Stomach smooth muscle (tissue), 2 donors: ENCODE measurements at regions not wholly inside any gene's neighbourhood (a gene's known extent, or its start where the extent isn't known, plus 50 kb on each side); places are given as distances from the start of the nearest gene placed in this dataset.

Experiments used
- H3K27ac ChIP-seq: one replicate; pipeline ENCODE4 v1.7.0; 2013; ENCODE audit warnings: mild to moderate bottlenecking, low read length, inconsistent platforms
- H3K27me3 ChIP-seq, 2 donors: one replicate each; pipeline ENCODE4 v1.7.0; 2013; ENCODE audit warnings: low read length in 2 of 2; ENCODE audit not compliant: insufficient read depth in 2 of 2, control insufficient read depth in 1 of 2
- H3K36me3 ChIP-seq, 2 donors: one replicate each; pipeline ENCODE4 v1.7.0; 2013; ENCODE audit warnings: low read length in 2 of 2; ENCODE audit not compliant: control insufficient read depth in 2 of 2, insufficient read depth in 2 of 2
- H3K4me1 ChIP-seq: one replicate; pipeline ENCODE4 v1.7.0; 2013; ENCODE audit warnings: low read length; ENCODE audit not compliant: control insufficient read depth, insufficient read depth
- H3K4me3 ChIP-seq, 2 donors: one replicate each; pipeline ENCODE4 v1.7.0; 2013; ENCODE audit warnings: low read length in 2 of 2
- H3K9ac ChIP-seq, 2 donors: one replicate each; pipeline ENCODE4 v1.7.0; 2013; ENCODE audit warnings: low read length in 2 of 2, mild to moderate bottlenecking in 1 of 2
- H3K9me3 ChIP-seq, 2 donors: one replicate each; pipeline ENCODE4 v1.7.0; 2013; ENCODE audit warnings: low read length in 2 of 2; ENCODE audit not compliant: control insufficient read depth in 2 of 2
- donor health status: healthy.
- donor health status: Pancreatic carcinoma.

DNA sequence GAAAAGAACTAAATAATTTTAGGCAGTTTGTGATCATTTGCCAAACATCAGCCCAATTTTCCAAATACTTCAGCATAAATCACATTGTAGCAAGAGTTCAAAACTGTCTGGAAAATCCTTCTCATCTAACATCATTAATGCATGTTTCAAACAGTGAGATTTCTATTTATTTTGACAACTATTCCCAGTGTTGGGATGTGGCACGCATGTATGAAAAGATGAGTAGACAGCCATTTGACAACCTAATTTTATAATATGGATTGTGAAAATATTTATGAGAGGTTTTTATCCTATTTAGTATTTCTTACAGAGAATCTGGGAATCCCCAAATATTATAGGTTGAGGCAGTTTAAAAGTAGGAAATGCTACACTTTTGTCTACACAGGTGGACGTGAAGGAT, 357.6 kb upstream of the ARID1B start:
- no peak overlapping the region for H3K9ac ChIP-seq
- no peaks in the 10 kb centered on the region for H3K27me3 ChIP-seq
- H3K4me1 ChIP-seq: no peaks in the 10 kb centered on the region
- H3K4me3 ChIP-seq: no peak overlapping the region
- no peaks in the 10 kb centered on the region for H3K36me3 ChIP-seq
- H3K9me3 ChIP-seq: peaks cover 0 to 8% of the 10 kb centered on the region in 2 donors
- no peak overlapping the region for H3K27ac ChIP-seq

DNA sequence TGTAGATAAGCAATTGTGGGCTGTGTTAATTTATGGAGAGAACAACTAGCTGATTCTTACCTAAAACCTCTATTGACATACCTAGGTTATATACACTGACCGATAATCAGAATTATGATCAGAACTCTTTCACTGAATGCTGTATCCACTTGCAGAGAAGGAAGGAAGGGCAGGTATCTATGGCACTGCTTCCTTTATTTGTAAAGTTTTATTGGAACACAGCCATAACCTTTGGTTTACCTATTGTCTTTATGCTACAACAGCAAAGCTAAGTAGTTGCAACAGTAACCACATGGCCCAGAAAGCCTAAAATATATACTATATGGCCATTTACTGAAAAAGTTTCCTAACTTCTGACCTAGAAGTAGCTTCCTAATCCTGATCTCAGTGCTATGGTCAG, 358.9 kb upstream of the ARID1B start:
- Histone ChIP-seq H3K9me3 (peaks cover 0 to 8% of the 10 kb centered on the region in 2 donors), H3K27me3 (no peaks in the 10 kb centered on the region), H3K4me1 (no peaks in the 10 kb centered on the region), H3K4me3 (no peak overlapping the region), H3K27ac (no peak overlapping the region), H3K9ac (no peak overlapping the region), H3K36me3 (no peaks in the 10 kb centered on the region)

DNA sequence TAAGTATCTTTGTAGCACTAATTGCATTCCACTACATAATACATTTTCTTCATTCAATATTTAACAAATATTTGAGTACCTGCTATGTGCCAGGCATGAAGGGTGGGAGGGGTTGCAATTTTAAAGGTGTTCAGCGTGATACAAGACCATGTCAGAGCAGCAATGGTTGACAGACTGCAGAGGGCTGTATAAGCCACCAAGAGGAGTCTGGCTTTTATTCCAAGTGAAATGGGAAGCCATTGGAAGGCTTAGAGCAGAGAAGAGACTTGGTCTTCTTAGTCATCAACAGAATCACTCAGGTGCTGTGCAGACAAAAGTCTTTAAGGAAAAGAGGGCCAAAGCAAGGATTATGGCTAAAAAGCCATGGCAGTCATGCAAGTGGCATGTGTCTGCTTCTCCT, 360.8 kb upstream of the ARID1B start:
- Histone ChIP-seq H3K36me3 (no peaks in the 10 kb centered on the region), H3K4me3 (no peak overlapping the region), H3K27me3 (no peaks in the 10 kb centered on the region), H3K9ac (no peak overlapping the region), H3K4me1 (no peaks in the 10 kb centered on the region), H3K27ac (no peak overlapping the region), H3K9me3 (peaks cover 2 to 3% of the 10 kb centered on the region in 2 donors)

DNA sequence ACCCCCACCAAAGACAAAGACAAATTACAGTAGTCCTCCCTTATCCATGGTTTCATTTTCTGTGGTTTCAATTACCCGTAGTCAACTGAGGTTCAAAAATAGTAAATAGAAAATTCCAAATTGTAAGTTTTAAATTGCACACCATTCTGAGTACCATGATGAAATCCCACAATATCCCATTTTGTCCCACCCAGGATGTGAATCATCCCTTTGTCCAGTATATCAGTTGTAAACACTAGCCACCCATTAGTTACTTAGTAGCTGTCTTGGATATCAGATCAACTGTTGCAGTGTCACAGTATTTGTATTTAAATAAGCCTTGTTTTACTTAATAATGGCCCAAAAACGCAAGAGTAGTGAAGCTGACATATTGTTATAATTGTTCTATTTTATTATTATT, 364.0 kb upstream of the ARID1B start:
- Histone ChIP-seq H3K4me1 (no peaks in the 10 kb centered on the region), H3K27me3 (no peaks in the 10 kb centered on the region), H3K9me3 (peaks cover 2 to 3% of the 10 kb centered on the region in 2 donors), H3K4me3 (no peak overlapping the region), H3K9ac (no peak overlapping the region), H3K36me3 (no peaks in the 10 kb centered on the region), H3K27ac (no peak overlapping the region)

DNA sequence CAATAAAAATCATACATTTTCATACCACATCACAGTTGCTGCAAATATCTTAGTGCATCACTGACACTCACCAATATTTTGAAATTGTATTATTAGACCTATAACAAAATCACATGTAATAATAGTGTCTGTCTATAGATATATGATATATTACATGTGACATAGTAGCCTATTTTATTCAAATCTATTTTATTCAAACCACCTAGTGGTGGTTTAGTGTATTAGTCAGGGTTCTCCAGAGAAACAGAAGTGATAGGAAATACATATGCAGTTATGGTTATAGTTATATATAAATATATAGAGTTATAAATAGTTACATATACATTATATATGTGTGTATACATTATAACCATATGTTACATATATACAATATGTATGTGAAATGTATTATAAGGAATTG, 366.5 kb upstream of the ARID1B start:
- Histone ChIP-seq H3K4me3 (no peak overlapping the region), H3K27ac (no peak overlapping the region), H3K9ac (no peak overlapping the region), H3K9me3 (peaks cover 2 to 3% of the 10 kb centered on the region in 2 donors), H3K4me1 (no peaks in the 10 kb centered on the region), H3K36me3 (no peaks in the 10 kb centered on the region), H3K27me3 (no peaks in the 10 kb centered on the region)

DNA sequence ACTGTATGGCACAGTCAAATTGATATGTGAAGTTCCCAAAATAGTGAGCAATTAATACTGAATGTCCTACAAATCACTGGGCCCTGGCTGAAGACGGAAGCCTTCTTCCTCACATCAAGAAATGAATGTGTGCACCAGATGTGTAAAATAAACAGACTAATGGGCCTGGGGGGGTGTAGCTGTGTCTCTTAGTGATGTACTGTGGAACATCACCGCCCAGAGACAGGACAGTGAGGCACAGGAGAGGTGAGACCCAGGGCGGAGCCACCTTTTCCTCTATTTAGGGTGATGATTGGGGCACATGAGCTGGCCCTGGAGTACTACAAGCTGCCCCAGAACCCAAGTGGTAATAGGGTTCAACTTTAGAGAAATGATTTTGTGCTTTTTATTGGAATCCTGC, 368.5 kb upstream of the ARID1B start:
- Histone ChIP-seq H3K27ac (no peak overlapping the region), H3K36me3 (no peaks in the 10 kb centered on the region), H3K4me1 (no peaks in the 10 kb centered on the region), H3K9me3 (peaks cover 2 to 3% of the 10 kb centered on the region in 2 donors), H3K27me3 (no peaks in the 10 kb centered on the region), H3K9ac (no peak overlapping the region), H3K4me3 (no peak overlapping the region)

DNA sequence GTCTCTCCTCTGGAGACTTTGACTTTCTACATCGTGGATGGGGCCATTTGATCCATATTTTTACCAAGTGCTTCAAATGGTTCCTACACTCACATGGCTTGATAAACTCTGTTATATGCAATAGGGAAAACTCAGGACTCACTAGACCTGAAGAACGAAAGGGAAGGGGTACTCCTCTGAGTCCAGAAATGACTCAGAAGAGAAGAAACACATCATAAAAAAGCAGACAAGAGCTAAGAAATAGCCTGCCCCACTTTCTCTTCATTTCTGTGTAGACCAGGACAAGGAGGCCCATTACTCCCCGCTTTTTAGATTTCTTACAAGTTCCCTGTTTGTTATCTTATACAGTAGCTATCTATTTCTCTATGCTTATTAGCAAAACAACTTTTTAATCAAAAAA, 369.8 kb upstream of the ARID1B start:
- Histone ChIP-seq H3K36me3 (no peaks in the 10 kb centered on the region), H3K27ac (no peak overlapping the region), H3K27me3 (no peaks in the 10 kb centered on the region), H3K4me3 (no peak overlapping the region), H3K9me3 (peaks cover 2 to 3% of the 10 kb centered on the region in 2 donors), H3K4me1 (no peaks in the 10 kb centered on the region), H3K9ac (no peak overlapping the region)

DNA sequence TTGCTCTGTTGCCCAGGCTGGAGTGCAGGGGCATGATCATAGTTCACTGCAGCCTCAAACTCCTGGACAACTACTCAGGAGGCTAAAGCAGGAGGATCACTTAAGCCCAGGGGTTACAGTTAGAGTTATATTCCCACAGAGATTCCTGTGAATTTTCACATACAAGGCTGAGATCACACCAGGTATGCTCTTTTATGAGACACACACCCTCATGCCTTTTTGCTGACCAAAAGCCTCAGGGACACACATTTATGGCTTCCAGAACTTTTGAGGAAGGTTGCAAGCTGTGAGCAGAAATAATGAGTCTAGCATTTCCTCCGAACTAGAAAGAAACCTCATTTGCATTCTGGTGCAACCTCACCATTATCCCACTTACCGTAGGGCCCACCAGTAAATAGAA, 370.5 kb upstream of the ARID1B start:
- Histone ChIP-seq H3K4me3 (no peak overlapping the region), H3K27ac (no peak overlapping the region), H3K27me3 (no peaks in the 10 kb centered on the region), H3K9me3 (peaks cover under 1 to 3% of the 10 kb centered on the region in 2 donors), H3K9ac (no peak overlapping the region), H3K36me3 (no peaks in the 10 kb centered on the region), H3K4me1 (no peaks in the 10 kb centered on the region)

DNA sequence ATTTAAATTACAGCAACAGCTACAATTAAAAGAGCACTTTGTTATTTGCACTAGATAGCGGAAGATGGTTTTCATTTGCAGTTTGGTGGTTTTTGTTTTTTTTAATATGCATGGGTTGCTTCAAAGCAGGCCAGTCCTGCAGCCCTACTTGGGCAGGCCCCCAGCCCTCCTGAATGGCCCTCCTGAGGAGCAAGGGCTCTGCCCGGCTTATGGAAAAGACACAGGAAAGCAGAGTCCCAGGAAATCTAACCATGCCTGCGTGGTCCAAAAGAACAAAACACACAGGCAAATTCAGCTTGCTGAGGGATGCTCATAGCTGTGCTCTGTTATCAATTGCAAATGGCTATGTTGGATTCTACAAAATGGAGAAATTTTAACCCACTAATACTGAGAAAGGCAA, 371.1 kb upstream of the ARID1B start:
- Histone ChIP-seq H3K27ac (no peak overlapping the region), H3K9me3 (no peaks in the 10 kb centered on the region), H3K27me3 (no peaks in the 10 kb centered on the region), H3K4me3 (no peak overlapping the region), H3K9ac (no peak overlapping the region), H3K36me3 (no peaks in the 10 kb centered on the region), H3K4me1 (no peaks in the 10 kb centered on the region)

DNA sequence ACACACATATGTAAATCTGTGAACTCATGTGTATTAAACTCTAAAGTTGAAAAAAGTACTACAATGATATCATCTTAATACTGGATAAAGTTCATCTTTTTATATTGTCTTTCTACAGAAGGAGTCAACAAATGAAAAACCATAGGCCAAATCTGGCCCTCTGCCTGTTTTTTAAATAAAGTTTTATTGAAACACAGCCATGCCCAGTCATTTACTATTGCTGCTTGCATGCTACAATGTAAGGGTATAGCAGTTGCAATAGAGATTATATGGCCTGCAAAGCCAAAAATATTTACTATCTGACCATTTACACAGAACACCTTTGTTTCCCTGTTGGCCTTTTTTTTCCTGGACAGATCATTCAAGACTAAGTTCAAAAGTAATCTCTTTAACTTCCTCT, 374.6 kb upstream of the ARID1B start:
- Histone ChIP-seq H3K27ac (no peak overlapping the region), H3K27me3 (peaks cover 0 to 9% of the 10 kb centered on the region in 2 donors), H3K9ac (no peak overlapping the region)

DNA sequence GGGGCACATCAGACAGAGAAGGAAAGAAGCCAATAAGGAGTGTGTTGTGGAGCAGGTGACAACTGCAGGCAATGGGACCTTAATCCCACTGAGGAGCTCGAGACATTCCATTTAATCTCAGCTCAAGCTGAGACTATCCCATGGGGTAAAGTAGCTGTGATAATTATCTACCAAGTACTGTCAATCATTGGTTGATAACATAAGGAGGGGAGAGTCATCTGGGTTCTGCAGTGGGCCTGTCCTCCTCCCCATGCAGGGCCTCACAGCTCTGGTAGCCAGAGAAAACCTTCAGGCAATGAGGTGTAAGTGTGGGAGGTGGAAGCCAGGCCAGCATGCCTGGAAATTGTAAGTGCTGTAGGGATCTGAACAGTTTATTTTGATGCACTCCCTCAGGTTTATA, 375.0 kb upstream of the ARID1B start:
- Histone ChIP-seq H3K9ac (no peak overlapping the region), H3K27me3 (peaks cover 0 to 11% of the 10 kb centered on the region in 2 donors), H3K9me3 (no peaks in the 10 kb centered on the region), H3K4me3 (no peak overlapping the region), H3K4me1 (no peaks in the 10 kb centered on the region), H3K36me3 (no peaks in the 10 kb centered on the region), H3K27ac (no peak overlapping the region)

More for the DNA sequence above, 374.6 kb upstream of the ARID1B start:
- Histone ChIP-seq H3K4me1 (no peaks in the 10 kb centered on the region), H3K9me3 (no peaks in the 10 kb centered on the region), H3K36me3 (no peaks in the 10 kb centered on the region), H3K4me3 (no peak overlapping the region)
